Right lobe of liver (tissue), 6 donors: ENCODE measurements at regions not wholly inside any gene's neighbourhood (a gene's known extent, or its start where the extent isn't known, plus 50 kb on each side); places are given as distances from the start of the nearest gene placed in this dataset.

Experiments
- ATAC-seq, 4 donors: fragments of 200-7000 bp; cut with Tn5 transposase; one replicate each; pipeline ENCODE4 v1.9.1; 2020; ENCODE audit warnings: mild to moderate bottlenecking in 4 of 4, moderate library complexity in 4 of 4
- DNase-seq, 3 donors: peaks; one replicate each; pipeline ENCODE4 v3.0.0-alpha.2; 2020
- H3K27ac ChIP-seq, 3 donors: fragments of 200-600 bp; one replicate each; pipeline ENCODE4 v1.8.0; 2022
- H3K27me3 ChIP-seq, 2 donors: fragments of 200-600 bp; one replicate each; pipeline ENCODE4 v1.8.0; 2022
- H3K36me3 ChIP-seq, 4 donors: fragments of 200-600 bp; sonication (generic) in 1 of 4; one replicate each; pipeline versions ENCODE4 v1.5.1 to v1.8.0; 2017 to 2022; ENCODE audit warnings: control low read depth in 1 of 4
- H3K4me1 ChIP-seq, 4 donors: fragments of 200-600 bp; sonication (generic) in 1 of 4; one replicate each; pipeline versions ENCODE4 v1.5.1 to v1.8.0; 2017 to 2022; ENCODE audit warnings: control low read depth in 1 of 4
- H3K4me3 ChIP-seq, 3 donors: fragments of 200-600 bp; one replicate each; pipeline ENCODE4 v1.8.0; 2022
- H3K9me3 ChIP-seq, 4 donors: fragments of 200-600 bp; sonication (generic) in 1 of 4; one replicate each; pipeline versions ENCODE4 v1.5.1 to v1.8.0; 2017 to 2022; ENCODE audit warnings: control low read depth in 1 of 4
- CTCF ChIP-seq, 4 donors: fragments of 200-600 bp in 3 of 4; fragments of 450-650 bp in 1 of 4; IDR thresholded peaks; one replicate each; pipeline versions ENCODE4 v1.5.1 to v1.8.0; 2016 to 2022; ENCODE audit warnings: antibody characterized with exemption in 4 of 4, mild to moderate bottlenecking in 2 of 4
- POLR2A ChIP-seq: fragments of 450-650 bp; IDR thresholded peaks from one replicate; pipeline ENCODE4 v1.6.1; 2017; ENCODE audit warnings: antibody characterized with exemption, mild to moderate bottlenecking
- WGBS: methylation state at CpG from one replicate; pipeline ENCODE4 v1.1.6; 2018; ENCODE audit warnings: low coverage, low lambda C conversion rate; ENCODE audit not compliant: insufficient coverage; ENCODE audit errors: missing lambda C conversion rate; 5-methylcytosine and 5-hydroxymethylcytosine counted together
- intact Hi-C, 2 donors: fragments of 100-400 bp; cut with DNase I; formaldehyde crosslinking; loops; one replicate each; pipeline versions ENCODE4 v1.11.2 to v1.14.1; 2022
- donor health status: DM: no; HTN: yes; CAD: no.
- donor health status: DM: no; HTN: no; CAD: no.
- donor health status: DM: no; HTN: no; CAD: no.
- donor health status: DM: no; HTN: yes; CAD: no.
- donor health status: DM: no; HTN: yes; CAD: no.

GRCh38 chr11:29934115-29934638 is 82.7 kb downstream of the KCNA4 start:
- TF ChIP-seq POLR2A (no peak), CTCF (IDR thresholded peaks at IDR 0.05) (no peak)
- H3K4me3 ChIP-seq: no peak overlapping the region
- no peak overlapping the region for H3K27ac ChIP-seq
- no peaks in the 10 kb centered on the region for H3K4me1 ChIP-seq
- no peaks in the 10 kb centered on the region for H3K27me3 ChIP-seq
- no peaks in the 10 kb centered on the region for H3K36me3 ChIP-seq
- ATAC-seq (no peak), DNase-seq (peak in 1 of 3 donors; percentile 39)
- WGBS: 70% methylated on average over 1 of the region's 19 CpGs
- intact Hi-C loops: no loop called here
- no peaks in the 10 kb centered on the region for H3K9me3 ChIP-seq

GRCh38 chr11:29916040-29916439 is 100.8 kb downstream of the KCNA4 start:
- no peaks in the 10 kb centered on the region for H3K4me1 ChIP-seq
- H3K4me3 ChIP-seq: no peak overlapping the region
- H3K27me3 ChIP-seq: no peaks in the 10 kb centered on the region
- TF ChIP-seq CTCF (IDR thresholded peaks at IDR 0.05) (no peak), POLR2A (no peak)
- DNase-seq: no peak
- intact Hi-C loops: no loop called here
- H3K36me3 ChIP-seq: no peaks in the 10 kb centered on the region
- no peak overlapping the region for H3K27ac ChIP-seq
- no peaks in the 10 kb centered on the region for H3K9me3 ChIP-seq
- 68% methylated on average over 8 of the region's 8 CpGs for WGBS
- ATAC-seq: no peak

- DNase-seq: no peak
- Histone ChIP-seq H3K27ac (no peak overlapping the region), H3K4me3 (no peak overlapping the region), H3K9me3 (no peaks in the 10 kb centered on the region), H3K27me3 (no peaks in the 10 kb centered on the region), H3K4me1 (no peaks in the 10 kb centered on the region), H3K36me3 (no peaks in the 10 kb centered on the region)
- WGBS: 58% methylated on average over 2 of the region's 2 CpGs
- intact Hi-C loops: no loop called here
- ATAC-seq: no peak
- no peak for TF ChIP-seq POLR2A
- TF ChIP-seq CTCF (IDR thresholded peaks at IDR 0.05): no peak
Observed at GRCh38 chr11:29914203-29914930, 102.5 kb downstream of the KCNA4 start.

- TF ChIP-seq CTCF (IDR thresholded peaks at IDR 0.05) (no peak), POLR2A (no peak)
- Histone ChIP-seq H3K9me3 (no peaks in the 10 kb centered on the region), H3K4me3 (no peak overlapping the region), H3K36me3 (no peaks in the 10 kb centered on the region), H3K27me3 (no peaks in the 10 kb centered on the region), H3K4me1 (no peaks in the 10 kb centered on the region), H3K27ac (no peak overlapping the region)
- ATAC-seq (no peak), DNase-seq (no peak)
- WGBS: 74% methylated on average over 4 of the region's 4 CpGs
- intact Hi-C loops: no loop called here
Observed at GRCh38 chr11:29913352-29913751, 103.5 kb downstream of the KCNA4 start.
